OCI-LY1 (cell line): ENCODE measurements at regions not wholly inside any gene's neighbourhood (a gene's known extent, or its start where the extent isn't known, plus 50 kb on each side); places are given as distances from the start of the nearest gene placed in this dataset.

ENCODE experiments used
- H2AFZ ChIP-seq: fragments of 200-600 bp; sonication (generic), shearing (Covaris generic); 2 replicates; pipeline ENCODE4 v1.6.0; 2014; ENCODE audit warnings: antibody characterized with exemption, mild to moderate bottlenecking, low read length
- H3F3A ChIP-seq: fragments of 200-600 bp; sonication (generic), shearing (Covaris generic); 2 replicates; pipeline ENCODE4 v1.6.0; 2014; ENCODE audit warnings: mild to moderate bottlenecking, antibody characterized with exemption, low read length, moderate library complexity; ENCODE audit not compliant: insufficient read depth
- H3K27ac ChIP-seq: fragments of 200-600 bp; sonication (generic); 2 replicates; pipeline ENCODE4 v1.5.1; 2014; ENCODE audit warnings: low read length, mixed run types, mild to moderate bottlenecking, low read depth; ENCODE audit not compliant: poor library complexity, severe bottlenecking
- H3K27me3 ChIP-seq: fragments of 200-600 bp; sonication (generic); 2 replicates; pipeline ENCODE4 v1.6.0; 2014; ENCODE audit warnings: antibody characterized with exemption, mild to moderate bottlenecking, low read length, moderate library complexity; ENCODE audit not compliant: insufficient read depth
- H3K36me3 ChIP-seq: fragments of 200-600 bp; sonication (generic); 2 replicates; pipeline ENCODE4 v1.6.1; 2014; ENCODE audit warnings: mild to moderate bottlenecking, antibody characterized with exemption, low read length, moderate library complexity, mixed read lengths; ENCODE audit not compliant: insufficient read depth
- H3K4me1 ChIP-seq: fragments of 200-600 bp; sonication (generic); 2 replicates; pipeline ENCODE4 v1.5.1; 2014; ENCODE audit warnings: mild to moderate bottlenecking, low read length, moderate library complexity; ENCODE audit not compliant: insufficient read depth, severe bottlenecking
- H3K4me2 ChIP-seq: fragments of 200-600 bp; sonication (generic), shearing (Covaris generic); 2 replicates; pipeline ENCODE4 v1.6.1; 2014; ENCODE audit warnings: low read length
- H3K4me3 ChIP-seq: fragments of 200-600 bp; sonication (generic); 2 replicates; pipeline ENCODE4 v1.5.1; 2014; ENCODE audit warnings: low read length, low read depth, mild to moderate bottlenecking, mixed read lengths; ENCODE audit not compliant: poor library complexity, severe bottlenecking
- H3K79me2 ChIP-seq: fragments of 200-600 bp; shearing (Covaris generic); 2 replicates; pipeline ENCODE4 v1.6.1; 2016; ENCODE audit warnings: mixed run types, low read length, mixed read lengths; ENCODE audit not compliant: insufficient read depth
- H3K9ac ChIP-seq: fragments of 200-600 bp; sonication (generic), shearing (Covaris generic); 2 replicates; pipeline ENCODE4 v1.6.1; 2014; ENCODE audit warnings: mild to moderate bottlenecking, low read length, mixed read lengths
- H3K9me2 ChIP-seq: fragments of 200-600 bp; sonication (generic), shearing (Covaris generic); 2 replicates; pipeline ENCODE4 v1.6.1; 2014; ENCODE audit warnings: low read depth, mild to moderate bottlenecking, low read length, mixed read lengths
- H3K9me3 ChIP-seq: fragments of 200-600 bp; shearing (Covaris generic); 2 replicates; pipeline ENCODE4 v1.6.1; 2014; ENCODE audit warnings: low read length, mixed read lengths
- H4K20me1 ChIP-seq: fragments of 200-600 bp; sonication (generic), shearing (Covaris generic); 2 replicates; pipeline ENCODE4 v1.6.0; 2016; ENCODE audit warnings: mild to moderate bottlenecking, low read length; ENCODE audit not compliant: insufficient read depth
- EZH2 ChIP-seq: fragments of 200-600 bp; sonication (generic), shearing (Covaris generic); IDR thresholded peaks from 2 replicates; pipeline ENCODE4 v1.8.0; 2017; ENCODE audit warnings: borderline replicate concordance, mixed run types, mild to moderate bottlenecking, antibody characterized with exemption, low read length, moderate library complexity, mixed read lengths
- TF ChIP-seq, protein P1 (sequence below): fragments of 200-600 bp; sonication (generic), shearing (Covaris generic); IDR thresholded peaks from 2 replicates; pipeline ENCODE4 v1.5.1; 2017; ENCODE audit warnings: mild to moderate bottlenecking, antibody characterized with exemption, low read length, moderate library complexity, mixed read lengths

DNA sequence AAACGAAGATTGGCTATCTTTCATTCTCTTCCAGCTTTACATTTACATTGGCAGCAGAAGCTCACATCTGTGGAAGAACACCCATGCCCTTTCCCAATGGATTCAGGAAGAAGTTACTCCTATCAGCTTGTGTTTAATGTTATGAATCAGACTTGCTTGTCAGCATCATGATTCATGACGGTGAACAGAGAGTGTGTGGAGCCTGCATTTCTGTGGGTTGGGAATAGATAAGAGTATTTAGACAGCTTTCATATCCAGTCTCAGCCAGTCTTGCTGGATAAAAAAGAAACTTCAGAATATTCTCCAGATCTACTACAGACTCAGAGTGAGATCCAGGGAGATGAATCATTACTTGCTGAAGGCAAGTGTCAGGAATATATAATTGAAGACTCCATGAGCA, 812.9 kb upstream of the ZNF608 start:
- no peaks in the 10 kb centered on the region for H3K27me3 ChIP-seq
- no peak for TF ChIP-seq EZH2
- TF ChIP-seq, protein P1, sequence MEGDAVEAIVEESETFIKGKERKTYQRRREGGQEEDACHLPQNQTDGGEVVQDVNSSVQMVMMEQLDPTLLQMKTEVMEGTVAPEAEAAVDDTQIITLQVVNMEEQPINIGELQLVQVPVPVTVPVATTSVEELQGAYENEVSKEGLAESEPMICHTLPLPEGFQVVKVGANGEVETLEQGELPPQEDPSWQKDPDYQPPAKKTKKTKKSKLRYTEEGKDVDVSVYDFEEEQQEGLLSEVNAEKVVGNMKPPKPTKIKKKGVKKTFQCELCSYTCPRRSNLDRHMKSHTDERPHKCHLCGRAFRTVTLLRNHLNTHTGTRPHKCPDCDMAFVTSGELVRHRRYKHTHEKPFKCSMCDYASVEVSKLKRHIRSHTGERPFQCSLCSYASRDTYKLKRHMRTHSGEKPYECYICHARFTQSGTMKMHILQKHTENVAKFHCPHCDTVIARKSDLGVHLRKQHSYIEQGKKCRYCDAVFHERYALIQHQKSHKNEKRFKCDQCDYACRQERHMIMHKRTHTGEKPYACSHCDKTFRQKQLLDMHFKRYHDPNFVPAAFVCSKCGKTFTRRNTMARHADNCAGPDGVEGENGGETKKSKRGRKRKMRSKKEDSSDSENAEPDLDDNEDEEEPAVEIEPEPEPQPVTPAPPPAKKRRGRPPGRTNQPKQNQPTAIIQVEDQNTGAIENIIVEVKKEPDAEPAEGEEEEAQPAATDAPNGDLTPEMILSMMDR = no peak
- no peak overlapping the region for H2AFZ ChIP-seq
- H3K9ac ChIP-seq = no peak overlapping the region
- no peaks in the 10 kb centered on the region for H3K79me2 ChIP-seq
- H3K27ac ChIP-seq = no peak overlapping the region
- no peaks in the 10 kb centered on the region for H3K9me2 ChIP-seq
- no peak overlapping the region for H3K4me3 ChIP-seq
- H3K9me3 ChIP-seq = no peaks in the 10 kb centered on the region
- H4K20me1 ChIP-seq = no peaks in the 10 kb centered on the region
- H3K4me1 ChIP-seq = no peaks in the 10 kb centered on the region
- H3K36me3 ChIP-seq = no peaks in the 10 kb centered on the region
- no peak overlapping the region for H3K4me2 ChIP-seq
- no peaks in the 10 kb centered on the region for H3F3A ChIP-seq

DNA sequence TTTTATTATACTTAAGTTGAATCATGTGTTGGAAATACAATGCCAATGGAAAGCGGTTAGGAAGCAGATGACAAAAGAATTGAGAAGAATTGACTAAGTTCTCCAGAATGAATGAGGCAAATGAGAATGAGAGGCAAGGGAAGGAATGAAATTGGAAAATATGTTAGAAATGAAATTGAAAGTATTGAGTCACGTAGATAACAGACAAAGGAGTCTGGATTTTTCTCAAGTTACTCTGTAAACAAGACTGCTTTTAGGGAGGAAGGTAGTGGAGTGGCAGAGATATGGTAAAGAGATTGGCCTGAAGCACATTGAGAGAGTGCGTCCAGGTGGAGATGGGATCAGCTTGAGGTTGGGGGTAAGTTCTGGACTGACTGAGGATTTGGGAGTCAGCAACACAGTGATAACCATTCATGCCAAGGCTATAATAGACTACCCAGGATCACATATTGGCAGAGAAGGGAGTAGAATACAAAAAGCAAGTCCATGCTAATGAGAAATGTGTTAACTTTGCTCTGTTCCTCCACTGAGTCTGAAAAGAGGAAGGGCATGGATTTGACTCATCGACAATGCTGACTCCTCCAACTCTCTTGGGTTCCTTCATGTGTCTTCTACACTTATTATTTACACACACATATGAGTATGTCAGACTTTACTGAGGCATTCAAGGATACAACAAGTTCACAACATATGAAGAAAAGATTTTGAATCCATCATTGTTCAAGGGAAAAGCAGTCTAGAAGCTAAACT, 814.2 kb upstream of the ZNF608 start:
- no peaks in the 10 kb centered on the region for H3K36me3 ChIP-seq
- H4K20me1 ChIP-seq = no peaks in the 10 kb centered on the region
- no peak overlapping the region for H3K9ac ChIP-seq
- H3K4me1 ChIP-seq = no peaks in the 10 kb centered on the region
- no peaks in the 10 kb centered on the region for H3K9me2 ChIP-seq
- no peaks in the 10 kb centered on the region for H3K27me3 ChIP-seq
- TF ChIP-seq, protein P1 = no peak
- TF ChIP-seq EZH2 = no peak
- H3K4me2 ChIP-seq = no peak overlapping the region
- H3K9me3 ChIP-seq = no peaks in the 10 kb centered on the region
- no peak overlapping the region for H3K27ac ChIP-seq
- no peaks in the 10 kb centered on the region for H3F3A ChIP-seq
- H3K4me3 ChIP-seq = no peak overlapping the region
- no peaks in the 10 kb centered on the region for H3K79me2 ChIP-seq
- no peak overlapping the region for H2AFZ ChIP-seq

- Histone ChIP-seq H3K9me3 (no peaks in the 10 kb centered on the region), H3K4me1 (no peaks in the 10 kb centered on the region), H3K27me3 (no peaks in the 10 kb centered on the region), H3K4me2 (no peak overlapping the region), H3K4me3 (no peak overlapping the region), H3F3A (no peaks in the 10 kb centered on the region), H3K36me3 (no peaks in the 10 kb centered on the region), H3K79me2 (no peaks in the 10 kb centered on the region), H3K27ac (no peak overlapping the region), H4K20me1 (no peaks in the 10 kb centered on the region), H3K9ac (no peak overlapping the region), H3K9me2 (no peaks in the 10 kb centered on the region), H2AFZ (no peak overlapping the region)
- TF ChIP-seq, protein P1 = no peak
- TF ChIP-seq EZH2 = no peak
Measured at GRCh38 chr5:125564317-125564975, 818.0 kb upstream of the ZNF608 start.
